B cell (primary cell): ENCODE measurements at regions not wholly inside any gene's neighbourhood (a gene's known extent, or its start where the extent isn't known, plus 50 kb on each side); places are given as distances from the start of the nearest gene placed in this dataset.

Source experiments
- CTCF ChIP-seq: fragments of 200-600 bp; IDR thresholded peaks from one replicate; pipeline ENCODE4 v1.8.0; 2022; ENCODE audit warnings: antibody characterized with exemption, mild to moderate bottlenecking
- EZH2 ChIP-seq: IDR thresholded peaks from 2 replicates; pipeline ENCODE4 v1.6.1; 2012; ENCODE audit warnings: borderline replicate concordance, low read depth, mild to moderate bottlenecking, moderate library complexity, low read length; ENCODE audit not compliant: insufficient read depth, poor library complexity, severe bottlenecking

DNA sequence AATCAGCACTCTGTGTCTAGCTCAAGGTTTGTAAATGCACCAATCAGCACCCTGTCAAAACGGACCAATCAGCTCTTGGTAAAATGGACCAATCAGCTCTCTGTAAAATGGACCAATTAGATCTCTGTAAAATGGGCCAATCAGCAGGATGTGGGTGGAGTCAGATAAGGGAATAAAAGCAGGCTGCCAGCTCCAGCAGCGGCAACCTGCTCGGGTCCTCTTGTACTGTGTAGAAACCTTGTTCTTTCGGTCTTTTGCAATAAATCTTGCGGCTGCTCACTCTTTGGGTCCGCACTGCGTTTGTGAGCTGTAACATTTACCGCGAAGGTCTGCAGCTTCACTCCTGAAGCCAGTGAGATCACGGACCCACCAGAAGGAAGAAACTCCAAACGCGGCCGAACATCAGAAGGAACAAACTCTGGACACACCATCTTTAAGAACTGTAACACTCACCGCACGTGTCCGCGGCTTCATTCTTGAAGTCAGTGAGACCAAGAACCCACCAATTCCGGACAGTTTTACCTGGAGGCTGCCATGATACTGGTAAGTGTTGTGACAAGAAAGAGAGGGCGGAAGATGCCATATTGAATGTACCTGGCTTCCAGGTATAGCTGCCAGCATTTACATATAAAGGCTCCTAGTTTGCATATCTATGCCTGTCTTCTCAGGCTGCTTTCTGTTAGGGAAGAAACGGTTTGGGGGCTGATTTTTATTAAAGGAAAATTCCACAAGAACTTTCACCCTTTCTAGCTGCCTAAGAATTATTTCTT lies 758.5 kb upstream of the CTNND2 start:
- no peak for TF ChIP-seq CTCF
- no peak for TF ChIP-seq EZH2
